GM12878 (cell line): ENCODE measurements at regions not wholly inside any gene's neighbourhood (a gene's known extent, or its start where the extent isn't known, plus 50 kb on each side); places are given as distances from the start of the nearest gene placed in this dataset.

ENCODE experiments used
- ATAC-seq: fragments of 200-7000 bp; cut with Tn5 transposase; 3 replicates; pipeline ENCODE4 v1.9.1; 2020; ENCODE audit warnings: mild to moderate bottlenecking, moderate library complexity
- BruUV-seq: library from RNA; stranded (reverse); fragments of 400-500 nt; replicated peaks from 2 replicates; lab custom pipeline; 2021; lab: Mats Ljungman, UMichigan
- CTCF ChIA-PET: fragments of 300-600 bp; sonication (Branson Sonifier 250); formaldehyde crosslinking; extraction: SDS; loops from one replicate; lab custom pipeline; 2021; ENCODE audit warnings: inconsistent platforms; lab: Yijun Ruan, JAX
- POLR2A ChIA-PET: fragments of 350-600 bp; formaldehyde crosslinking; extraction: SDS; loops from one replicate; lab custom pipeline; 2021; ENCODE audit warnings: inconsistent platforms; lab: Charles Lee
- RAD21 ChIA-PET: fragments of 300-600 bp; sonication (Branson Sonifier 250); formaldehyde crosslinking; loops from one replicate; lab custom pipeline; 2023; ENCODE audit warnings: antibody characterized with exemption; ENCODE audit not compliant: unreplicated experiment; lab: Charles Lee
- SMC1A ChIA-PET: fragments of 300-600 bp; sonication (Branson Sonifier 250); formaldehyde crosslinking; loops from one replicate; lab custom pipeline; 2023; ENCODE audit not compliant: unreplicated experiment, uncharacterized antibody; lab: Charles Lee
- DNase-seq: peaks from one replicate; pipeline ENCODE4 v3.0.0-alpha.2; 2011; ENCODE audit warnings: low read depth, low spot score
- FAIRE-seq: peaks from 3 replicates; lab custom pipeline; 2011; peaks lifted over from hg19 to GRCh38; lab: Jason Lieb, UNC
- H2AFZ ChIP-seq: 2 replicates; pipeline ENCODE4 v1.6.0; 2011; ENCODE audit warnings: low read depth, low read length, control low read depth; ENCODE audit not compliant: control insufficient read depth
- H3K27ac ChIP-seq: 2 replicates; pipeline ENCODE4 v1.5.1; 2011; ENCODE audit warnings: control low read depth; ENCODE audit not compliant: control insufficient read depth, insufficient read depth
- H3K27me3 ChIP-seq, 2 experiments: replicated peaks in 1 of 2; 2 replicates each; pipeline versions ENCODE4 v1.6.0 to v1.6.1; 2011; ENCODE audit warnings: low read length in 1 of 2; ENCODE audit not compliant: control insufficient read depth in 2 of 2, insufficient read depth in 2 of 2
- H3K36me3 ChIP-seq, 2 experiments: 2 replicates each; pipeline ENCODE4 v1.5.1; 2011; ENCODE audit warnings: low read length in 1 of 2; ENCODE audit not compliant: control insufficient read depth in 2 of 2, insufficient read depth in 2 of 2
- H3K4me1 ChIP-seq: 2 replicates; pipeline ENCODE4 v1.6.1; 2011; ENCODE audit warnings: mild to moderate bottlenecking, low read length, moderate library complexity, mixed read lengths; ENCODE audit not compliant: control insufficient read depth, insufficient read depth
- H3K4me2 ChIP-seq: 2 replicates; pipeline ENCODE4 v1.6.0; 2011; ENCODE audit warnings: control low read depth; ENCODE audit not compliant: control insufficient read depth, insufficient read depth
- H3K4me3 ChIP-seq: fragments of 200-600 bp; sonication (generic); 2 replicates; pipeline ENCODE4 v1.5.1; 2016
- H3K79me2 ChIP-seq: 2 replicates; pipeline ENCODE4 v1.6.0; 2011; ENCODE audit warnings: low read length; ENCODE audit not compliant: control insufficient read depth, insufficient read depth
- H3K9ac ChIP-seq: 2 replicates; pipeline ENCODE4 v1.8.0; 2011; ENCODE audit warnings: low read length, control low read depth, mixed read lengths; ENCODE audit not compliant: control insufficient read depth, insufficient read depth
- H3K9me3 ChIP-seq: replicated peaks from 3 replicates; pipeline ENCODE4 v1.5.1; 2011; ENCODE audit warnings: mild to moderate bottlenecking, low read length; ENCODE audit not compliant: control insufficient read depth, insufficient read depth
- H4K20me1 ChIP-seq: 2 replicates; pipeline ENCODE4 v1.6.0; 2011; ENCODE audit not compliant: control insufficient read depth, insufficient read depth
- ATF2 ChIP-seq: IDR thresholded peaks from 2 replicates; pipeline ENCODE4 v1.6.1; 2012; ENCODE audit warnings: low read length, inconsistent platforms
- CREB1 ChIP-seq: IDR thresholded peaks from 2 replicates; pipeline ENCODE4 v1.6.1; 2012; ENCODE audit warnings: low read depth, mild to moderate bottlenecking, inconsistent platforms
- EZH2 ChIP-seq: IDR thresholded peaks from 2 replicates; pipeline ENCODE4 v1.6.1; 2012; ENCODE audit warnings: low read depth, mild to moderate bottlenecking, control low read depth, inconsistent platforms, low read length, borderline replicate concordance; ENCODE audit not compliant: control insufficient read depth
- GATAD2B ChIP-seq: fragments of 450-650 bp; conservative IDR thresholded peaks from 2 replicates; pipeline ENCODE4 v1.6.1; 2017; ENCODE audit warnings: low read depth, mild to moderate bottlenecking, moderate library complexity
- NFYB ChIP-seq: IDR thresholded peaks from 2 replicates; pipeline ENCODE4 v1.6.1; 2011; ENCODE audit warnings: low read depth, mild to moderate bottlenecking, low read length, improper control_type of control experiment, moderate library complexity; ENCODE audit not compliant: insufficient read depth
- NRF1 ChIP-seq: conservative IDR thresholded peaks from 2 replicates; pipeline ENCODE4 v1.6.1; 2011; ENCODE audit warnings: mild to moderate bottlenecking, low read depth, low read length, improper control_type of control experiment
- PML ChIP-seq: IDR thresholded peaks from 2 replicates; pipeline ENCODE4 v1.6.1; 2012; ENCODE audit warnings: low read length, inconsistent platforms
- POLR2A ChIP-seq: IDR thresholded peaks from 2 replicates; pipeline ENCODE4 v1.6.1; 2011; ENCODE audit warnings: low read depth, mild to moderate bottlenecking, low read length
- RFX5 ChIP-seq: IDR thresholded peaks from 2 replicates; pipeline ENCODE4 v1.6.1; 2011; ENCODE audit warnings: low read depth, low read length, improper control_type of control experiment
- WGBS: methylation state at CpG from one replicate; pipeline ENCODE4 v1.1.6; 2016; ENCODE audit warnings: low lambda C conversion rate; ENCODE audit not compliant: insufficient replicate concordance, insufficient coverage; ENCODE audit errors: missing lambda C conversion rate; 5-methylcytosine and 5-hydroxymethylcytosine counted together
- in situ Hi-C: fragments of 300-500 bp; cut with MboI; formaldehyde crosslinking; loops from 9 replicates; pipeline ENCODE4 v1.14.3; 2018; ENCODE audit warnings: mixed read lengths
- intact Hi-C: fragments of 100-400 bp; cut with micrococcal nuclease; formaldehyde crosslinking; loops from one replicate; pipeline ENCODE4 v1.14.2; 2022; ENCODE audit not compliant: unreplicated experiment

GRCh38 chr6:153564803-153565202, 433.7 kb upstream of the RGS17 start:
- no TSS peak for BruUV-seq
- ChIA-PET SMC1A (no interaction called here), CTCF (no interaction called here), RAD21 (no interaction called here), POLR2A (no interaction called here)
- intact Hi-C loops (no loop called here), in situ Hi-C loops (no loop called here)
- Histone ChIP-seq H4K20me1 (no peaks in the 10 kb centered on the region; the same call in 1 of the 2 replicates), H3K27ac (no peak overlapping the region), H3K4me3 (no peak overlapping the region), H3K9ac (no peak overlapping the region), H3K4me2 (no peak overlapping the region), H3K79me2 (no peaks in the 10 kb centered on the region), H2AFZ (no peak overlapping the region), H3K9me3 (no peaks in the 10 kb centered on the region), H3K36me3 (no peaks in the 10 kb centered on the region), H3K27me3 (no peaks in the 10 kb centered on the region), H3K4me1 (no peaks in the 10 kb centered on the region)
- TF ChIP-seq NFYB, result no peak
- no peak for FAIRE-seq
- no peak for DNase-seq
- ATAC-seq, result no peak
- WGBS, result 0% methylated on average over 2 of the region's 2 CpGs

GRCh38 chr6:153563001-153563400, 431.9 kb upstream of the RGS17 start:
- Histone ChIP-seq H3K4me1 (no peaks in the 10 kb centered on the region), H3K9ac (no peak overlapping the region), H3K27ac (no peak overlapping the region), H3K36me3 (no peaks in the 10 kb centered on the region), H3K4me2 (no peak overlapping the region), H3K4me3 (no peak overlapping the region), H3K27me3 (no peaks in the 10 kb centered on the region), H3K9me3 (no peaks in the 10 kb centered on the region), H2AFZ (no peak overlapping the region), H4K20me1 (no peaks in the 10 kb centered on the region; the same call in 1 of the 2 replicates), H3K79me2 (no peaks in the 10 kb centered on the region)
- intact Hi-C loops (no loop called here), in situ Hi-C loops (no loop called here)
- ChIA-PET POLR2A (no interaction called here), CTCF (no interaction called here), SMC1A (no interaction called here), RAD21 (no interaction called here)
- BruUV-seq, result no TSS peak
- TF ChIP-seq CREB1, result no peak
- TF ChIP-seq EZH2, result no peak
- TF ChIP-seq GATAD2B, result no peak
- no peak for TF ChIP-seq NRF1
- no peak for TF ChIP-seq POLR2A
- no peak for TF ChIP-seq RFX5
- TF ChIP-seq ATF2, result no peak
- no peak for TF ChIP-seq PML
- WGBS, result 78% methylated on average over 5 of the region's 5 CpGs
- DNase-seq (no peak), ATAC-seq (no peak), FAIRE-seq (no peak)
